ENCODE measurements at regions not wholly inside any gene's neighbourhood (a gene's known extent, or its start where the extent isn't known, plus 50 kb on each side); places are given as distances from the start of the nearest gene placed in this dataset.

DNA sequence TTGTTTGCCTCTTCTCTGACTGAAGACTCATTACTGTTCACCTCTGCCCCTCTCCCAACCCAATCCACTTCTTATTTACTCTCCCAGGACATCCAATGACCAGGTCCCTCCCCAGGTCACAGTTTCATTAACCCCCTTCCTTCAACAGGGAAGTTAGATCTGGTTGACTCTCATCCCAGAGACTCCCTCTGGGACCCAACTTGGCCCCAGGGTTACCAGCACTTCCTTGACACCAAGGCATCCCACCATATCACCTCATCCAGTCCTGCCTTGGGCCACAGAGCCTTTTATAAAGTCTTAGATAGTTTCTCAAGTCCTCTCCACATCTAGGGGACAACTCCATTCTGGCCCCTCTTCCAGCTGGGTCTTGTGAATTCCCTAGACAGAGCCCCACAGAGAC is 470.6 kb upstream of the TSHZ3 start:
- DNase-seq (ENCODE audit: low read depth, low spot score): no peak
- Histone ChIP-seq H3K27me3 (ENCODE audit: control insufficient read depth, insufficient read depth, low read length) (no peaks in the 10 kb centered on the region), H3K9me3 (ENCODE audit: control insufficient read depth, insufficient read depth, low read length) (no peaks in the 10 kb centered on the region), H3K4me1 (ENCODE audit: control insufficient read depth, insufficient read depth, low read length) (no peaks in the 10 kb centered on the region), H3K27ac (ENCODE audit: low read length) (no peak overlapping the region), H3K4me3 (ENCODE audit: low read length) (no peak overlapping the region), H3K36me3 (ENCODE audit: control insufficient read depth, insufficient read depth, low read length) (no peaks in the 10 kb centered on the region)

DNA sequence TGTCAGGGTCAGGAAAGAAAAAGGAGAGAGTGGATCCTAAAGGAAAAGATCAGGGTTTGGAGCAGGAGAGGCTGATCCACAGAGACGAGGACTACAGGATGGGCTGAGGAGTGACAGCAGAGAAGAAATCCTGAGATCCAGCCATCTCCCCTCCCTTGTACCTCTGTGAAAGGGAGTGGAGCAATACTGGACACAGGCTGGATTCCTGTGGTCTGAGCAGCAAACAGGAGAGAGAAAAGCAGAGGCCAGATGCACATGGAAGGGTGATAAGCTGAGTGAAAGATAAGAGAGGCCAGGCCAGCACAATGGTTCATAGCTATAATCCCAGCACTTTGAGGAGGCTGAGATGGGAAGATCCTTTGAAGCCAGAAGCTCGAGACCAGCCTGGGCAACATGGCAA is 472.1 kb upstream of the TSHZ3 start:
- DNase-seq (ENCODE audit: low read depth, low spot score): no peak
- no peak overlapping the region for H3K4me3 ChIP-seq (ENCODE audit: low read length)

DNA sequence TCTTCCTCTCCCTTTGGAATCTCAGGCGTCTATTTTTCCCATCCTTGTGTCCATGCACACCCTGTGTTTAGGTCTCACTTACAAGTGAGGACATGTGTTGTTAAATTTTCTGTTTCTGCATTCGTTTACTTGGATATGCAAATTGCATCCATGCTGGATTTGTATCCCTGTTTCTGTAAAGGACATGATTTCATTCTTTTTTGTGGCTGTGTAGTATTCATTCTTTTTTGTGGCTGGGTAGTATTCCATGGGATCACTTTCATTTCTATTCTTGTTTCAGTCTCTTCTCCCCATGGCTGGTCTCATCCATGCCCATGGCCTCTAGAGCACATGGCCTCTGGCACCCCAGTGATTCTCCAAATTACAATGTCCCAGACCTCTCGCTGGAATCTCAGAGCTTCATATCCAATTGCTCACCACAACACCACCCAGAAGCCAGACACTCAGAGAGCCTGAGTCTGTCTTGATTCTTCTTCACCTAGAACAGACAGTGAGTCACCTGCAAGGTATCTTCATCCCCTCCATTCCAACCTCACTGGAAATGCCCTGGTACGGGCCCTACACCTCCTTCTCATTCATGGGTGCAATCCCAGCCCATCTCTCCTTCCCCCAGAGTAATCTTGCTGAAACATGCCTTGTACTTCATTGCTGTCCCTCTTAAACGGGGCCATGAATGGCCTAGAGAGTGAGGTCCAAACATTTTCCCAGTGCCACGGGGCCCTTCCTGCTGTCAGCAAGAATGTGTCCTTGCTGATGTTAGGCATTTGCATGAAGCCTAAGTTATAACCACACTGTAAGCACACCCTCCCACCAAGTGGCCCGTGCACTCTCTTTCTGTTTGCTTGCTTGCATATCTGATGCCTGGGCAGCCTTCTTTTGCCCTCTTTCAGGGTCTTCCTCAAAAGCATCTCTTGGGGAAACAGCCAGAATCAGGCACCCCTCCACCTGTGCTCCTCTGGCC is 476.2 kb upstream of the TSHZ3 start:
- WGBS (ENCODE audit: insufficient coverage, insufficient read length): no CpG with 5 or more reads among the region's 7 CpGs
- no peak for DNase-seq (ENCODE audit: low read depth, low spot score)
- Histone ChIP-seq H3K27me3 (ENCODE audit: control insufficient read depth, insufficient read depth, low read length) (no peaks in the 10 kb centered on the region), H3K9me3 (ENCODE audit: control insufficient read depth, insufficient read depth, low read length) (no peaks in the 10 kb centered on the region), H3K4me1 (ENCODE audit: control insufficient read depth, insufficient read depth, low read length) (no peaks in the 10 kb centered on the region), H3K27ac (ENCODE audit: low read length) (no peak overlapping the region), H3K4me3 (ENCODE audit: low read length) (no peak overlapping the region), H3K36me3 (ENCODE audit: control insufficient read depth, insufficient read depth, low read length) (no peaks in the 10 kb centered on the region)

More for the DNA sequence above, 472.1 kb upstream of the TSHZ3 start:
- WGBS (ENCODE audit: insufficient coverage, insufficient read length): no CpG with 5 or more reads among the region's 2 CpGs
- no peaks in the 10 kb centered on the region for H3K36me3 ChIP-seq (ENCODE audit: control insufficient read depth, insufficient read depth, low read length)
- no peaks in the 10 kb centered on the region for H3K4me1 ChIP-seq (ENCODE audit: control insufficient read depth, insufficient read depth, low read length)
- no peaks in the 10 kb centered on the region for H3K9me3 ChIP-seq (ENCODE audit: control insufficient read depth, insufficient read depth, low read length)
- no peak overlapping the region for H3K27ac ChIP-seq (ENCODE audit: low read length)
- no peaks in the 10 kb centered on the region for H3K27me3 ChIP-seq (ENCODE audit: control insufficient read depth, insufficient read depth, low read length)

GRCh38 chr19:31826325-31826724 is 477.1 kb upstream of the TSHZ3 start:
- Histone ChIP-seq H3K4me3 (ENCODE audit: low read length) (no peak overlapping the region), H3K27ac (ENCODE audit: low read length) (no peak overlapping the region), H3K36me3 (ENCODE audit: control insufficient read depth, insufficient read depth, low read length) (no peaks in the 10 kb centered on the region), H3K9me3 (ENCODE audit: control insufficient read depth, insufficient read depth, low read length) (no peaks in the 10 kb centered on the region), H3K4me1 (ENCODE audit: control insufficient read depth, insufficient read depth, low read length) (no peaks in the 10 kb centered on the region), H3K27me3 (ENCODE audit: control insufficient read depth, insufficient read depth, low read length) (no peaks in the 10 kb centered on the region)
- no CpG with 5 or more reads among the region's 4 CpGs for WGBS (ENCODE audit: insufficient coverage, insufficient read length)
- DNase-seq (ENCODE audit: low read depth, low spot score): no peak

- no peaks in the 10 kb centered on the region for H3K4me1 ChIP-seq (ENCODE audit: control insufficient read depth, insufficient read depth, low read length)
- DNase-seq (ENCODE audit: low read depth, low spot score): no peak
- H3K27ac ChIP-seq (ENCODE audit: low read length): no peak overlapping the region
- H3K9me3 ChIP-seq (ENCODE audit: control insufficient read depth, insufficient read depth, low read length): no peaks in the 10 kb centered on the region
- no peaks in the 10 kb centered on the region for H3K27me3 ChIP-seq (ENCODE audit: control insufficient read depth, insufficient read depth, low read length)
- WGBS (ENCODE audit: insufficient coverage, insufficient read length): no CpG with 5 or more reads among the region's 8 CpGs
- H3K4me3 ChIP-seq (ENCODE audit: low read length): no peak overlapping the region
- H3K36me3 ChIP-seq (ENCODE audit: control insufficient read depth, insufficient read depth, low read length): no peaks in the 10 kb centered on the region
Measured at GRCh38 chr19:31831421-31832175, 482.4 kb upstream of the TSHZ3 start.

- no peaks in the 10 kb centered on the region for H3K9me3 ChIP-seq (ENCODE audit: control insufficient read depth, insufficient read depth, low read length)
- H3K4me1 ChIP-seq (ENCODE audit: control insufficient read depth, insufficient read depth, low read length): no peaks in the 10 kb centered on the region
- H3K36me3 ChIP-seq (ENCODE audit: control insufficient read depth, insufficient read depth, low read length): no peaks in the 10 kb centered on the region
- no peak overlapping the region for H3K27ac ChIP-seq (ENCODE audit: low read length)
- H3K27me3 ChIP-seq (ENCODE audit: control insufficient read depth, insufficient read depth, low read length): no peaks in the 10 kb centered on the region
- DNase-seq (ENCODE audit: low read depth, low spot score): no peak
- H3K4me3 ChIP-seq (ENCODE audit: low read length): no peak overlapping the region
- no CpG with 5 or more reads among the region's 5 CpGs for WGBS (ENCODE audit: insufficient coverage, insufficient read length)
Measured at GRCh38 chr19:31832176-31832548, 482.9 kb upstream of the TSHZ3 start.

- H3K27ac ChIP-seq (ENCODE audit: low read length): no peak overlapping the region
- DNase-seq (ENCODE audit: low read depth, low spot score): no peak
- no peaks in the 10 kb centered on the region for H3K9me3 ChIP-seq (ENCODE audit: control insufficient read depth, insufficient read depth, low read length)
- no peaks in the 10 kb centered on the region for H3K27me3 ChIP-seq (ENCODE audit: control insufficient read depth, insufficient read depth, low read length)
- H3K36me3 ChIP-seq (ENCODE audit: control insufficient read depth, insufficient read depth, low read length): no peaks in the 10 kb centered on the region
- H3K4me1 ChIP-seq (ENCODE audit: control insufficient read depth, insufficient read depth, low read length): no peaks in the 10 kb centered on the region
- H3K4me3 ChIP-seq (ENCODE audit: low read length): no peak overlapping the region
Measured at GRCh38 chr19:31834070-31834469, 484.8 kb upstream of the TSHZ3 start.

DNA sequence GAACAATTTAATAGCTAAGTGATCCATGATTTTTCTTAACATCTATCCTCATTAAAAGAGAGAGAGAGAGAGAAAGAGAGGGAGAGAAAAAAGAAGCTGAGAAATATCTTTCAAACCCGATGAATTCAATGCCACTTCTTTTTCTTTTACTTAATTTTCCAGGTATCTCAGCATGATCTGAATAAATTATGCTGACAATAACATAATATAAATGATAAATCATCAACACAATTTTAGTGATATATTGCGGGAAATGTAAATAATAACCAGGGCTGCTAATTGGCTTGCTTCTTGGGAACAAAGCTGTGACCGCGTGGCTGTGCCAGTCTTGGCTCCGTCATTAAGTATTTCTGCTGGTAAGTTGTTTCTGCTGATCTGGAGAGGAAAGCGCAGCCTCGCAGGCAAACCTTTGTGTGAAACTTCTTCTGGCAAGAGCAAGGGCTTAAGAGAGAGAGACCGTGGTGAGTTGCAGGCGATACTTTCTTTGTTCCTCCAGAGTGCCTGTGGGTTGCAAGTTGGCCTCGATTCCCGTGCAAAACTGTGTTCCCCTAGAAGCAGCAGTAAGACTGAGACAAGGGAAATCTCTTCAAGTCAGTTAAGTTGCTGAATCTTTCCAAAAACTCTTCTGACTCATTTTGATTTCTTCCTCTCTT is 489.1 kb upstream of the TSHZ3 start:
- no CpG with 5 or more reads among the region's 11 CpGs for WGBS (ENCODE audit: insufficient coverage, insufficient read length)
- no peak overlapping the region for H3K4me3 ChIP-seq (ENCODE audit: low read length)

DNA sequence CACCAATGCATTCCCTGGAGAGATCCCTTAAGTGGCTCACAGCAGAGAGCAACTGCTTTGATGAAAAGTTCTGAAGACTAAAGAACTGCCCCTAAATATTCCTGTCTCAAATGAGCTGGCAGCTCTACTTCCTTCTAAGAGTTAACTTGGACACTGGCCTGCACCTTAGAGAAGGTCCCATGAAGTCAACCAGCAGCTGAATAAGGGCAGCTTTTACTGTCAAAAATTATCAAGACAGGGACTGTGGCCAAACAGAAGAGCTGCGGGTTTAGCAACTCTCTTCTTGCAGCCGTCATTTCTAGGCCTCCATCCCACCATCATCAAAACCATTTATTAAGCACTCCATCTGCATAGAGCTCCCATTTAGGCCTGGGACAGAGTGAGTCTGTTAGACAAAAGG is 491.1 kb upstream of the TSHZ3 start:
- Histone ChIP-seq H3K9me3 (ENCODE audit: control insufficient read depth, insufficient read depth, low read length) (no peaks in the 10 kb centered on the region), H3K4me1 (ENCODE audit: control insufficient read depth, insufficient read depth, low read length) (no peaks in the 10 kb centered on the region), H3K4me3 (ENCODE audit: low read length) (no peak overlapping the region), H3K27ac (ENCODE audit: low read length) (no peak overlapping the region), H3K27me3 (ENCODE audit: control insufficient read depth, insufficient read depth, low read length) (no peaks in the 10 kb centered on the region), H3K36me3 (ENCODE audit: control insufficient read depth, insufficient read depth, low read length) (no peaks in the 10 kb centered on the region)
- WGBS (ENCODE audit: insufficient coverage, insufficient read length): no CpG with 5 or more reads among the region's 2 CpGs
- no peak for DNase-seq (ENCODE audit: low read depth, low spot score)

More for the DNA sequence above, 489.1 kb upstream of the TSHZ3 start:
- H3K27me3 ChIP-seq (ENCODE audit: control insufficient read depth, insufficient read depth, low read length): no peaks in the 10 kb centered on the region
- DNase-seq (ENCODE audit: low read depth, low spot score): no peak
- H3K4me1 ChIP-seq (ENCODE audit: control insufficient read depth, insufficient read depth, low read length): no peaks in the 10 kb centered on the region
- H3K9me3 ChIP-seq (ENCODE audit: control insufficient read depth, insufficient read depth, low read length): no peaks in the 10 kb centered on the region
- no peaks in the 10 kb centered on the region for H3K36me3 ChIP-seq (ENCODE audit: control insufficient read depth, insufficient read depth, low read length)
- H3K27ac ChIP-seq (ENCODE audit: low read length): no peak overlapping the region

GRCh38 chr19:31841755-31842154 is 492.5 kb upstream of the TSHZ3 start:
- Histone ChIP-seq H3K36me3 (ENCODE audit: control insufficient read depth, insufficient read depth, low read length) (no peaks in the 10 kb centered on the region), H3K27me3 (ENCODE audit: control insufficient read depth, insufficient read depth, low read length) (no peaks in the 10 kb centered on the region), H3K9me3 (ENCODE audit: control insufficient read depth, insufficient read depth, low read length) (no peaks in the 10 kb centered on the region), H3K4me3 (ENCODE audit: low read length) (no peak overlapping the region), H3K4me1 (ENCODE audit: control insufficient read depth, insufficient read depth, low read length) (no peaks in the 10 kb centered on the region), H3K27ac (ENCODE audit: low read length) (no peak overlapping the region)
- DNase-seq (ENCODE audit: low read depth, low spot score): no peak
- WGBS (ENCODE audit: insufficient coverage, insufficient read length): no CpG with 5 or more reads among the region's 1 CpG

Measured in iPS DF 6.9 (cell line).